GM13977 (cell line): ENCODE measurements at regions not wholly inside any gene's neighbourhood (a gene's known extent, or its start where the extent isn't known, plus 50 kb on each side); places are given as distances from the start of the nearest gene placed in this dataset.

ENCODE experiments used
- DNase-seq: peaks from one replicate; pipeline ENCODE4 v3.0.0; 2012; ENCODE audit warnings: low spot score
- CTCF ChIP-seq: IDR thresholded peaks from 2 replicates; pipeline ENCODE4 v1.5.1; 2012; ENCODE audit warnings: mild to moderate bottlenecking, control low read depth; ENCODE audit not compliant: insufficient read depth; ENCODE audit errors: extremely low read depth, missing control alignments
- in situ Hi-C: fragments of 300-500 bp; cut with MboI; formaldehyde crosslinking; loops from one replicate; pipeline ENCODE4 v1.12.0; 2022; ENCODE audit warnings: low sequenced_read_pairs, low pct_unique_long_range_greater_than_20kb, mixed read lengths, inconsistent platforms; ENCODE audit not compliant: unreplicated experiment

- in situ Hi-C loops: no loop called here
- no peak for TF ChIP-seq CTCF
Measured at GRCh38 chr15:53037904-53038654, 247.9 kb upstream of the ONECUT1 start.

GRCh38 chr15:53036641-53037040, 246.5 kb upstream of the ONECUT1 start:
- in situ Hi-C loops: no loop called here
- TF ChIP-seq CTCF: no peak
- no peak for DNase-seq

More at GRCh38 chr15:53037904-53038654, 247.9 kb upstream of the ONECUT1 start:
- no peak for DNase-seq

GRCh38 chr15:53034767-53035245, 244.7 kb upstream of the ONECUT1 start:
- in situ Hi-C loops: no loop called here
- no peak for DNase-seq
- no peak for TF ChIP-seq CTCF

- TF ChIP-seq CTCF: no peak
- in situ Hi-C loops: no loop called here
- DNase-seq: no peak
Measured at GRCh38 chr15:53033709-53034108, 243.6 kb upstream of the ONECUT1 start.

- TF ChIP-seq CTCF: no peak
- in situ Hi-C loops: no loop called here
- DNase-seq: no peak
Measured at GRCh38 chr15:53031469-53031868, 241.3 kb upstream of the ONECUT1 start.

- in situ Hi-C loops: no loop called here
- no peak for TF ChIP-seq CTCF
- no peak for DNase-seq
Measured at GRCh38 chr15:53022788-53023187, 232.7 kb upstream of the ONECUT1 start.
